ENCODE measurements at regions not wholly inside any gene's neighbourhood (a gene's known extent, or its start where the extent isn't known, plus 50 kb on each side); places are given as distances from the start of the nearest gene placed in this dataset.

DNA sequence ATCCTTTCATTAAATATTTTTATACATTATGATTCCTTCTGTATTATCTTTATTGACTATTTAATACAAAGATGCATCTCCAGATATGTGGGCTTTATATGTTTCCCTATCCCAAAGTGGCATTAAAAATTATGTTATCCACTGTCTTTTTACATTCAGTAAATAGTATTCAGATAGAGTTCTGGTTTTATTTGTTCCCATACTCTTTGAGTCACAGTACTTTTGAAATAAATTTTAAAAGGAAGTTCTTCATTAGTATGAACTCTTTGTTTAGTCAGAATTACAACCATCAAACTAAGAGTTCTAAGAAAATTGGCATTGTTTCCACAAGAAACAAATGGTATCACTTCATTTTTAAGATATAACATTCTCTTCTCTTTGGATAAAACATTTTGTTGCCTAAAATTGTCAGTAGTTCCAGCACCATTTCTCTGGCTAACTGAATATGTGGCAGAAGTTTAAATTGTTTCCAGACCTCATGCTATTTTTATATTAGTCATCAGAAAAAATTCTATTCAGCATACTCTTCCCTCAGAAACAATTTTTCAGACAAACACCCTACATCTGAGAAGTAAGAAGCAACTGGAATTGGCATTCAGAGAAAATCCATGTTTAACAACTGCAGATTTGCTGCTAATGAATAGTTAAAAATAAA lies 88.5 kb upstream of the COL5A2 start:
- DNase-seq (ENCODE audit: low spot score) = peak; percentile 66

DNA sequence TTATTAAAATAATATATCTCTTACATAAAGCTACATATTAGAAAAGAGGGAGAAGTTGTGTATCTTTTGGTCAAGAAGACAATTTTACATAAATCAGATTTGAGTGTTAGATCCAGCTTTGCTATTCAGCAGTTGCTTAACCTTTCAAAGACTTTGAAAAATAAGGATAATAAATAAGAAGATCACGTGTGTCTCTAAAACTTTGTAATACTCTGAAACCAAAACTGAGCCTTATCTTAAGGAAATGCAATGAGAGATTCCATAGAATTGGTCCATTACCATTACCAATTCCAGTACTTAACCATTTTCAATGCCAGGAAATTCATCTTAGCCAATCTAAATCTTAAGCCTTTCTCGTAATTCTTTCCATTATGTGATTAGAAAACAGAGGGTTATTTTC lies 89.2 kb upstream of the COL5A2 start:
- no peak for DNase-seq (ENCODE audit: low spot score)

DNA sequence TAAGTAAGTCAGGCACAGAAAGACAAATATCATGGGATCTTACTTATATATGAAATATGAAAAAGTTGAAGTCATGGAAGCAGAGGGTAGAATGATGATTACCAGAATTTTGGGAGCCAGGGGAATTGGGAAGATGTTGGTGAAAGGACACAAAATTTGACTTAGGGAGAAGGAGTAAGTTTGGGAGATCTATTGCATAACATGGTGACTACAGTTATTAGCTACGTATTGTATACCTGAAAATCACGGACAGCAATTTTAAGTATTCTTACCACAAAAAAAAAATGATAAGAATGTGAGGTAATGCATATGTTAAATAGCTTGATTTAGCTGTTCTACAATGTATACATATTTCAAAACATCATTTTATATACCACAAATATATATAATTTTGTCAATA lies 94.2 kb upstream of the COL5A2 start:
- no peak for DNase-seq (ENCODE audit: low spot score)

DNA sequence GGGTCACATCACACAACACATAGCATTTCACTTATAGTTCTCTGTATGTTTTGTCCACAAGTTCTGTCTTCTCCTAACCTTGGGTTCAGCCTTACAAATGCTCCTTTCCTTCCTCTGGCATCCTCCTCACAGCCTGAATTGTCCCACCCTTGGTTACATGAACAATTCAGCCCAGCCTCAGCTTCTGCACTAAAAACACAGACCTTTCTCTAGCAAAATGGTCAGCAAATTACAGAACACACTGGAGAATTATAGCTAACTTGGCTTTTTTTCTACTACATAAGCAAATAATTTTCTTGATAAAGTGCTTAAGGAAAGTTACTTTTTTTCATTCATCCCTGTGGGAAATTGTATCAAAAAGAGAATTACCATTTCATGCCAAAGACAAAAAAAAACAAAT lies 94.8 kb upstream of the COL5A2 start:
- peak; percentile 47 for DNase-seq (ENCODE audit: low spot score)

DNA sequence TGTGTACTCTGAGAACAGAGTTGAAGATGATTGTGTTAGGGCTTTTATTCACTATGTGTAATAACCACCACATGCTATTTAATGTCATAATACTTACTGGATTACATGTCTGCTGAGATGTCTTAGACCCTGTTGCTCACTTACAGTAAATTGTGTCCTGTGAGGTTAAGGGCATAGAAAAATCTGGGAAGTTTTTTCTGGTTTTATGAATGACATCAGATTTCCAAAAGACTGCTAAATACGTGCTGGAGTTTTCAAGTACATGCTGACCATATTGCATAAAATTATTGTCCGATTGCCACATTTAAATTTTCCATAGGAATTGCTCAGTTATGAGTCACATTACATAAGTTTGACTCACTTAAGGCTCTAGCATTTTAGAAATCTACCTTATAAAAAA lies 96.7 kb upstream of the COL5A2 start:
- DNase-seq (ENCODE audit: low spot score) = peak; percentile 91

DNA sequence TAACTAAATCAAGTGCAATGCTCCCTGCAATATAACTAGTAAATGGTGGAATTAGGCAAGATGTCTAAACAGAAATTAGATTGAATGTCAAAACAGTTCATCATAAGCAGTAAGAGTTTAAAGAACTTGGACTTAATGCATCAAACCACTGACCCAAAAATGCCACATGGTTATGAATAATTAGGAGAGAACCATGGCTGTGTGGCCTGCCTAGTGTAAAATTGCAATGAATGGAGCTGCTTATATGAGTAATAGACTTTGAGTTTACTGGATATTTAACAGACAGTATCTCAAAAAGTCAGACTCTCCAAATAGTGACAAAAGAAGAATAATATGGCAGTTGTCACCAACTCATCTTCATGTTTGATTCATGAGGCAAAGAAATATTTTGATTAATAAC lies 101.6 kb upstream of the COL5A2 start:
- DNase-seq (ENCODE audit: low spot score) = no peak

DNA sequence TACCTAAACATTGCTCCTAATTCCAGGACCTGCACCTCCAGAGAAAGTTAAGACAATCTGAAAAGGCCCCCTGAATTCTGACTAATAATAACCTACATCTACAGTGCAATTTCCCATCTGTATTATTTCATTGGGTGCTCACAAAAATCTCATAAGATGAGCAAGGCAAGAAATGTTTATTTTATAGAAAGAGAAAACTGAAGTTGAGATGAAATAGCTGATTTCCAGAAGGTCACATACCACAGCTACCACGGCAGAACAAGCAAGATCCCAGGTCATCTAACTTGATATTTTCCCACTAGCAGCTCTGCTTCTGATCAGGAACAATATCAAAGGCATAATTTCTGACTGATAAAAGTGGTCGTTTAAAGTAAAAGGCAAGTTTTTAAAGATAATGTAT lies 105.8 kb upstream of the COL5A2 start:
- DNase-seq (ENCODE audit: low spot score) = no peak

DNA sequence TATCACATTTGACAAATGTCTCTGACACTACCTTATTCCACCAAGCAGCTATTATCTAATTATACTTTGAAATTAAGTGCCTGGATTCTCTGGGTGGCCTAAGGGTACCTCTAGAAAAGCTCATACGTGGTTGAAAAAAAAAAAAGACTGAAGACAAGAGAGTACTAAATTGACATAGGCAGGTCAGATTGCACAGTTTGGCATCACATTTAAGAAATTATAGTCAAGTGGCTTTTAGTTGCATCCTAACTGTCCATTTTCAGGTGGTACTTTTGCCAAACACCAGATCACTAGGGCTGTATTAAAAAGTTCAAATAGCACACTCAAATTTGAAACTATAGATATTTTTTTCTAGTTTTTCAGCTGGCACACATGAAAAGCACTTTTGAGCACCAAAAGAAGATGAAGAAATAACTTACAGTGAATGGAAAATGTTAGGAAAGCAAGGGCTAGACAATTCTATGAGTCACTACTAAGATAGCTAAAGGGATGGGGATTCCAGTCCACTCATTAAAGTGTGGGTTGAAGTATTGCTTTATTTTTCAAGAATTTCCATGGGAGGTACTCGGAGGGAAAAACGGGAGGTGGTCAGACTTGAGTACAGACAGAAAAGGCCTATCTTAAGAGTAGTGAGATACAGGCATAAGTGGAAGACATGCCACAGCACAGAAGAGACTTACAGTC lies 106.5 kb upstream of the COL5A2 start:
- DNase-seq (ENCODE audit: low spot score) = peak; percentile 93

DNA sequence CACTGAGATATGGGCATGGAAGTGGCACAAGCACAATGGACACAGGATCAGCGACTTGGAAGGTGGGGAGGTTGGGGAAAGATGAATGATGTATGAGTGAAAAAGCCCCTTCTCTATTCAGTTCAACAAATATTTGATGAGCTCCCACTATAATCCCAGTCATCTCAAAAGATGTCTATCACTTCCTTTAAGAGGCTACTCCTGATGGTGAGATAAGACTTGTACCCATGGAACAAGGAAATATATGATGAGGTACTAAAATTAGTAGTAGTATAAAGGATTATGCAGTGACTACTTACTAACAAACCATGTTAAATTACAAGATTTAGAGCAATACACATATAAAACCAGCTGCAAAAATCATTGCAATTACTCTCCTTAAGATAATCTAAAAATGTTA lies 107.8 kb upstream of the COL5A2 start:
- DNase-seq (ENCODE audit: low spot score) = no peak

DNA sequence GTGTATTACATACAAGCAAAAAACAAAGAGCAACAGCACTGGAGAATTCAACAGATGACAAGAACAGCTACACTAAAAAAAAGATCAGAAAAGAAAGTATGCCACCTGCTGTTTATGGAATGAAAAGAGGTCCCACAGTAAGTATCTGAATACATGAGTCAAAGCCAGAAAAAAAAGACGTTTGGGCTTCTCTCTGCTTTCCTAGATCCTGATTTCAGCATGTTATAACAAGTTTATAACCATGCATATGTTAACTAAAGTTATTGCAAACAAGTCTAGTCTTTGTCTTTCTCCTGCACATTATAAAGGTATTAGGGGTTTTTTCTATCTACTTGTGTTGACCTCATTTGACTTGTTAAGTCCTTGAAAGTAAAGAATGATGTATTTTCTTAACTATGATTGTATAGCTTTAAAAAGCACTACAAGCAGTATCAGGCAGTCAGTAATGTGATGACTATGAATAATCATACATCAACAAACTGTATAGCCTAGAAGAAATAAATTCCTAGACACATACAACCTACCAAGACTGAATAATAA lies 108.5 kb upstream of the COL5A2 start:
- peak; percentile 95 for DNase-seq (ENCODE audit: low spot score)

DNA sequence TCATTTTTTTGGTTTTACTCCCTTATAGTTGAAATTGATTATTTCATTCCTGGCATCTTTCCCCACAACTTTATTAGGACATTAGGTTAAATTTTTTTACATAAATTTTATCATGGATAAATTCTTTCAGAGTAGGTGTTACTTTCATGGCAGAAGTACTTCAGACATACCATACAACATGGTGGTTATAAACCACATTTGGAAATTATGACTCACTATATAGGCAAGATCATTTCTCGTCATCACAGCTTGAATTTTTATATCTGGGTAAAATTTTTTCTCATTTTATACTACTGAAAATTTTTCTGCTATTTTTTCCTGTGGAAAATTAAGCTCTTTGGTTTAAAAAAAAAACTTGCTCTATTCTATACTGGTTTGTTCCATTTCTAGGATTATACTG lies 111.9 kb upstream of the COL5A2 start:
- DNase-seq (ENCODE audit: low spot score) = no peak

DNA sequence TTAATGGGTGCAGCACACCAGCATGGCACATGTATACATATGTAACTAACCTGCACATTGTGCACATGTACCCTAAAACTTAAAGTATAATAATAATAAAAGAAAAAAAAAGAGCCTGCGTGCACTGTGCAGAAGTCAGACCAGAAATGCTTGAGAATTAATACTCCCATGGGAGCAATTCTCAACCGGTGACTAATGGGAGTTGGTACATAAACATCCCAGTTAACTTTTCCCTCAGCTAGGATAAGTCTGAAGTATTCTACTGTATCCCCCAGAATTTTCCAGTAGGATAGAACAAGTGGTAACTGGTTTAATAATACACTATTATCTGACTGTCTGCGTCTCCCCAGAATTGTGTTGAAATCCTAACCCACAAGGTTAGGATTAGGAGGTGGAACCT lies 113.6 kb upstream of the COL5A2 start:
- DNase-seq (ENCODE audit: low spot score) = no peak

DNA sequence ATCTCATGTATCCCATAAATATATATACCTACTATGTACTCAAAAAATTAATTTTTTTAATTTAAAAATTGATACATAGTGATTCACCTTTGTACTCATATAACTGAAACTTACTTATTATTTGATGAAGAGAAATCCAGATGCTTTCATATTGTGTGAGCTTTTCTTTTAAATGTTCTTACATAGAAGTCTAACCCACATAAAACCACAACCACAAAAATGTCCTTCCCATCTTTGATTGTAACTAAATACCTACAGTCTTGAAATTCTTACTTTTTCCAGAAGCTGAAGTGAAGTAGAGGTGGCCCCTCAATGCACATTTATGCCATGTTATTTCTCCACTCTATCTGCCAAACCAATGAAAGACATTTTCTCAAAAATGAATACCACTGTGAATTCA lies 117.9 kb upstream of the COL5A2 start:
- no peak for DNase-seq (ENCODE audit: low spot score)

DNA sequence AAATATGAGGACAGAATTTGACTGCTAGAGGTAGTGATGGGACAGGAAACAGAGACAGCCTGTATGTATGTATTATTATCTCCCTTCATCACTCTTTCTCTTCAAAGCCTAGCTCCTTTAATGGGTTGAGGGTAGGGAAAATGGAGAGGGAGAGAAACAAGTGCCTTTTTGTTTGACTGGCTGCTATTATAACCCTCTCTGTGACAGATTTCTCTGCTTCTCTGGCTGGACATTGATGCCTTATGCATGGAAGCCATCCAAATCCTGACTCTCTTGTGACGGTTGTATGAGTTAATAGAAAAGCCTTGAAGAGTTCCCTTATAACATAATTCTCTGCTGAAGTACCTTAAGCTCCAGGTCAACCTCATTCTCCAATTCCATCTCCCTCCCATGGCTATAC lies 118.5 kb upstream of the COL5A2 start:
- DNase-seq (ENCODE audit: low spot score) = no peak

DNA sequence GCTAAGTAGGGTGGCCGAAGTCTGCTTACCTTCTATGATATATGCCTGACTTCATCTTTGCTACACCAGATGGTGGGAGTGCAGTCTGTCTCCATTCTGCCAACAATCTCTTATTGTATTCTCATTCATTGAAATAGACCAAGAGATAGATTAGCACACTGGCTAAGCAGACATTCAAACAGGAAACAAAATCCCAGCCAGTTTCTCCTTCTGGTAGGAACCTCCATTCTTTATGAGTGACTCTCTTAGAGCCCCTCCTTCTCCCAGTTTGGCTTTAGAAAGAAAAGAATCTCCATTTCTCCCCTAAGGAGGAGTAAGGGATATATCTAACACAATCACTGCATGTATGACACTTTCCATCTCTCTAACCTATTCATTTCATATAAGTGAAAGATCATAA lies 118.9 kb upstream of the COL5A2 start:
- no peak for DNase-seq (ENCODE audit: low spot score)

DNA sequence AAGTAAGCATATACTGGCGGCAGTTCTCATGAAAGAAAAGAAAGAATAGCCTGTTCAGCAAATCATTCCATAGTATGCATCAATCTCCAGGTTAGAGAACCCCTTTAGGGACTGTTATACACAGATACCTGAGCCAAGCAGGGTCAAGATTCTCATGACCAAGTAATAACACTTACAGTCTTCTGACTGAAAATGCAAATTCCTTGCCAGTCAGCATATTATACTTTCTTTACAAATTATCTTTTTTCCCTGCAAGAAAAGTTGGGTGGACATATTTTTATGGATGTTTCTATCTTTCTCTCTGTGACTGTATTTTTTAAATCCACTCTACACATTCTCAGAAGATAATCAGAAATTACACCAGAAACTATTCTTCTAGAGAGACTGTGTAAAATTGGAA lies 120.4 kb upstream of the COL5A2 start:
- DNase-seq (ENCODE audit: low spot score) = no peak

DNA sequence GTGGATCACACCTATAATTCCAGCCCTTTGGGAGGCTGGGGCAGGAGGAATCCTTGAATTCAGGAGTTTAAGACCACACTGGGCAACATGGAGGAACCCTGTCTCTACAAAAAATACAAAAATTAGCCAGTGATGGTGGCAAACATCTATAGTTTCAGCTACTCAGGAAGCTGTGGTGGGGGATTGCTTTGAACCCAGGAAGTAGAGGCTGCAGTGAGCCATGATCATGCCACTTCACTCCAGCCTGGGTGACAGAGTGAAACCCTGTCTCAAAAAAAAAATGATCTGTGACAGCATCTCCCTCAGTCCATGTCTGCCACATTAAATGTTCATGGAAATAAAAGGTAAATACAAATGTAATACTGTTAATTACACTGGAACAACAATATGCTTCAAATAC lies 121.4 kb upstream of the COL5A2 start:
- no peak for DNase-seq (ENCODE audit: low spot score)

DNA sequence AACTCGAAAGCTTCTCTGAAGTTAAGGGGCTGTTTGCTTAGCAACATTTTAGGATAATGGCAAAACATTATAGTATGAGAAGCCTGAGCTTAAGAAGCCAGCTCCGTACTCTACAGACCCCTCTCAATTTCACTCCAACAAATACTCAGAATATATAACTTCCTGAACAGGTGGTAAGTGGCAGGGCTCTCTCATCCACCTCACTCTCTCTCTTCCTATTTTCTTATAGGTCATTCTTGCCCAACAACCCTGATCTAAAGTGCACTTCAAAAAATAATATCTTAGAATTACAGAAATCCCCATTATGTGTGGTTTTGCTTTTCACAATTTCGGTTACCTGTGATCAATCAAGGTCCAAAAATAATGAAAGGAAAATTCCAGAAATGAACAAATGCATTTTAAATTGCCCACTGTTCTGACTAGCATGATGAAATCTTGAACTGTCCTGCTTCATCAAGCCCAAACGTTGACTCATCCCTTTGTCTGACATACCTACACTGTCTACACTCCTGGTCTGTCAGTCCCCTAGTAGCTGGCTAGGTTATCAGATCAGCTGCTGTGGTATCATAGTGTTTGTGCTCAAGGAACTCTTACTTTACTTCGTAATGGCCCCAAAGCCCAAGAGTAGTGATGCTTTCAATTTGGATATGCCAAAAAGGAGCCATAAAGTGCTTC lies 122.8 kb upstream of the COL5A2 start:
- DNase-seq (ENCODE audit: low spot score) = no peak

DNA sequence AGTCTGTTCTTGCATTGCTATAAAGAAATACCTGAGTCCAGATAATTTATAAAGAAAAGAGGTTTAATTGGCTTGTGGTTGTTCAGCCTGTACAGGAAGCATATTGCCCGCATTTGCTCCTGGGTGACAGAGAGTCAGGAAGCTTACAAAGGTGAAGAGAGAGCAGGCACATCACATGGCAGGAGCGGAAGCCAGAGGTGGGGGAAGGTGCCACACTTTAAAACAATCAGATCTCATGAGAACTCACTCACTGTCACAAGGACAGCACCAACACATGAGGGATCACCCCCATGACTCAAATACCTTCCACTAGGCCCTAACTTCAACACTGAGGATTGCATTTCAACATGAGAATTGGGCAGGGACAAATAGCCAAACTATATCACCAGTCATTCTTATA lies 124.8 kb upstream of the COL5A2 start:
- DNase-seq (ENCODE audit: low spot score) = no peak

DNA sequence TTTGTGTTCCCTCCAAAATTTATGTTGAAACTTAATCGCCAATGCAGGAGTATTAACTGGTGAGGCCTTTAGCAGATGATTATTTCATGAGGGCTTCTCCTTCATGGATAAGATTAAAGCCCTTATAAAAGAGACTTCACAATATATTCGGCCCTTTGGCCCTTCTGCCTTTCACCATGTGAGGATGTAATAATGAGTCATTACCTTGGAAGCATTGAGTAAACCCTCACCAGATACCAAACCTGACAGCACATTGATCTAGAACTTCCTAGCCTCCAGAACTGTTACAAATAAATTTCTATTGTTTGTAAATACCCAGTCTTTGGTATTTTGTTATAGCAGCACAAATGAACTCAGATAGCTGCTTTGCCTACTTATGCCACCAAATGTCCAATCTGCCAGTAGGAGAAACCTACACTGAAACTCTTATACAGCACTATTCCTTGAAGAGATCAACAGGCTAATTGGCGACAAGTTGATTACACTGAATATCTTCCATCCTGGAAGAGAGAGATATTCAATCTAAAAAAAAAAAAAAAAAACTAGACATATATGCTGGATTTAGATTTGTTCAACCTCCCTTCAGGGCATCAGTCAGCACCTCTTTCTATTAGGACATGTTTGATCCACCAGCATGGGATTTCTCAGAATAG lies 125.9 kb upstream of the COL5A2 start:
- DNase-seq (ENCODE audit: low spot score) = no peak

DNA sequence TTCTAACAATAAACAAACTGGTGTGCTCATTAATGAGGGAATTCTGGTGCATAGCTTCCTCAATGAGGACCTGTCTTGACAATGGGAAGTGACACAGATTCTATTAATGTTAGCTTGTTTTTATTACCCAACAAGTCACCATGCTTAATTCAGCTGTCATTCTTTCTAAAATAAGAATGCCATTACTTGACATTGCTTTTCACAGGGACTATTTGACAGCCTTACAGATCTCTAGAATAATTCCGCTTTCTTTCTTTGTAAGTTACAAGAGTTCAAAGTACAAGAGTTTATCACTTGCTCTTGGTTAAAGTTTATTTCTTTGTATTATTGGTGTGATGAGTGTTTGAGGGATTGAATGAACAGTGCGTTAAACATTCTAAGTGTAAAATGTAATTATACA lies 127.0 kb upstream of the COL5A2 start:
- no peak for DNase-seq (ENCODE audit: low spot score)

DNA sequence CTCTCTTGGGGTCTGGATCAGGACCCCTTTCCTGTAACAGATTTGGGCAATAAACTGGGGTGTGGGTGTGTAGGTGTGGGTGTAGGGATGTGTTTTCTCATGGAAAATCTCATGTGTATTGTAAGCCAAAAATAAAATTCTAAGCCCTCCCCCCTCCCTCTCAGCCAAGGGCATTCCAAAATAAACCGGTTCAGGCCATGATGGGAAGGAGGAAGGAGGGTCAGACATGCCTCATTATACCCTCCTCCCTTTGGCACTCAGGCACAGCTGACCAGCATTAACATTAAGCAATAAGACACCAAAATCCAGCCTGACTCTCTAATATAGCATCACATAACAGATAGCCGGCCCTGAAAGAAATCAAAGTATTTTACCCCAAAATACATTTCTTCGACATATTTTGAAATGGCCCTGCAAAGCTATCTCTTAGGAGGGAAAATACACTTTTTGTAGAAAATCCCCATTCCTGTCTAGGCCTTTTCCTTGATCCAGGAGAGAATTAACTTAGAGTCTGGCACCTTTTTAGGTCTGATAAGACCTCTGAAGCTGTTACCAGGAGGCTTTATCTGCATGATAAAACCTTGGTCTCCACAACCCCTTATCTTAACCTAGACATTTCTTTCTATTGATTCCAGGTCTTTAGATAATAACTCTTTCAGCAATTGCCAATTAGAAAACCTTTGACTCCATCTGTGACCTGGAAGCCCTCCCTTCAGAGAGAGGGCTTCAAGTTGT lies 128.7 kb upstream of the COL5A2 start:
- peak; percentile 92 for DNase-seq (ENCODE audit: low spot score)

Data from umbilical cord (tissue), 1 donor.